Common myeloid progenitor, CD34-positive (primary cell): ENCODE measurements at regions not wholly inside any gene's neighbourhood (a gene's known extent, or its start where the extent isn't known, plus 50 kb on each side); places are given as distances from the start of the nearest gene placed in this dataset.

Source experiments
- CTCF ChIA-PET: fragments of 350-600 bp; sonication (Branson Sonifier 250); formaldehyde crosslinking; loops from one replicate; lab custom pipeline; 2021; ENCODE audit warnings: antibody characterized with exemption; lab: Charles Lee
- POLR2A ChIA-PET: fragments of 350-600 bp; sonication (Branson Sonifier 250); formaldehyde crosslinking; loops from one replicate; lab custom pipeline; 2021; ENCODE audit warnings: antibody characterized with exemption; lab: Charles Lee
- DNase-seq, 3 donors: peaks; one replicate each; pipeline versions ENCODE4 v3.0.0 to v3.0.0-alpha.2; 2013
- H3K27ac ChIP-seq, 2 experiments: 1 replicate in 1 of 2; 2 replicates in 1 of 2; pipeline ENCODE4 v1.7.0; 2013; ENCODE audit warnings: inconsistent platforms in 2 of 2, low read length in 2 of 2, mild to moderate bottlenecking in 2 of 2, low read depth in 1 of 2, moderate library complexity in 1 of 2; ENCODE audit not compliant: severe bottlenecking in 2 of 2, insufficient read depth in 1 of 2, poor library complexity in 1 of 2
- H3K27me3 ChIP-seq, 5 experiments: replicated peaks in 2 of 5; 1 replicate in 3 of 5; 2 replicates in 2 of 5; pipeline versions ENCODE4 v1.6.1 to v1.7.0; 2013; ENCODE audit warnings: low read length in 4 of 5, mild to moderate bottlenecking in 2 of 5, moderate library complexity in 2 of 5, inconsistent platforms in 1 of 5; ENCODE audit not compliant: insufficient read depth in 5 of 5, control insufficient read depth in 4 of 5
- H3K36me3 ChIP-seq, 4 experiments: 1 replicate in 2 of 4; 2 replicates in 2 of 4; pipeline versions ENCODE4 v1.6.1 to v1.7.0; 2013; ENCODE audit warnings: low read length in 3 of 4, control low read depth in 1 of 4, mild to moderate bottlenecking in 1 of 4; ENCODE audit not compliant: control insufficient read depth in 4 of 4, insufficient read depth in 4 of 4
- H3K4me1 ChIP-seq, 4 experiments: 1 replicate in 3 of 4; 2 replicates in 1 of 4; pipeline versions ENCODE4 v1.6.1 to v1.7.1; 2013; ENCODE audit warnings: low read length in 3 of 4, mild to moderate bottlenecking in 3 of 4, control low read depth in 1 of 4, inconsistent platforms in 1 of 4, moderate library complexity in 1 of 4; ENCODE audit not compliant: control insufficient read depth in 4 of 4, insufficient read depth in 4 of 4; ENCODE audit errors: control extremely low read depth in 1 of 4
- H3K4me3 ChIP-seq, 7 experiments: 1 replicate in 4 of 7; 2 replicates in 3 of 7; pipeline versions ENCODE4 v1.5.1 to v1.7.0; 2013; ENCODE audit warnings: mild to moderate bottlenecking in 7 of 7, low read length in 6 of 7, moderate library complexity in 6 of 7, inconsistent platforms in 2 of 7, low read depth in 2 of 7, control low read depth in 1 of 7; ENCODE audit not compliant: insufficient read depth in 4 of 7, control insufficient read depth in 1 of 7; ENCODE audit errors: extremely low read depth in 1 of 7
- H3K9me3 ChIP-seq, 5 experiments: 1 replicate in 4 of 5; 2 replicates in 1 of 5; pipeline versions ENCODE4 v1.6.1 to v1.7.1; 2013; ENCODE audit warnings: low read length in 4 of 5, mild to moderate bottlenecking in 2 of 5, inconsistent platforms in 1 of 5, low read depth in 1 of 5, moderate library complexity in 1 of 5; ENCODE audit not compliant: control insufficient read depth in 4 of 5, insufficient read depth in 2 of 5; ENCODE audit errors: control extremely low read depth in 1 of 5
- WGBS: methylation state at CpG from one replicate; pipeline ENCODE4 v1.1.5; 2013; ENCODE audit not compliant: insufficient coverage; 5-methylcytosine and 5-hydroxymethylcytosine counted together

GRCh38 chr9:16143947-16144890 is 591.4 kb downstream of the CCDC171 start:
- ChIA-PET CTCF (interaction anchor here (1.2 kb wide), 1 partner anchor 11 kb away, joined by 4 read pairs; no protein-coding TSS in a partner anchor), POLR2A (interaction anchor here (0.6 kb wide), 1 partner anchor 384 kb away, joined by 3 read pairs; no protein-coding TSS in a partner anchor)
- WGBS: 97% methylated on average over 11 of the region's 13 CpGs
- H3K27me3 ChIP-seq: no peaks in the 10 kb centered on the region
- DNase-seq: no peak
- H3K9me3 ChIP-seq: no peaks in the 10 kb centered on the region
- no peak overlapping the region for H3K4me3 ChIP-seq
- no peak overlapping the region for H3K27ac ChIP-seq
- H3K36me3 ChIP-seq: no peaks in the 10 kb centered on the region
- H3K4me1 ChIP-seq: peaks cover 0 to 5% (median 1%) of the 10 kb centered on the region in 4 experiments

DNA sequence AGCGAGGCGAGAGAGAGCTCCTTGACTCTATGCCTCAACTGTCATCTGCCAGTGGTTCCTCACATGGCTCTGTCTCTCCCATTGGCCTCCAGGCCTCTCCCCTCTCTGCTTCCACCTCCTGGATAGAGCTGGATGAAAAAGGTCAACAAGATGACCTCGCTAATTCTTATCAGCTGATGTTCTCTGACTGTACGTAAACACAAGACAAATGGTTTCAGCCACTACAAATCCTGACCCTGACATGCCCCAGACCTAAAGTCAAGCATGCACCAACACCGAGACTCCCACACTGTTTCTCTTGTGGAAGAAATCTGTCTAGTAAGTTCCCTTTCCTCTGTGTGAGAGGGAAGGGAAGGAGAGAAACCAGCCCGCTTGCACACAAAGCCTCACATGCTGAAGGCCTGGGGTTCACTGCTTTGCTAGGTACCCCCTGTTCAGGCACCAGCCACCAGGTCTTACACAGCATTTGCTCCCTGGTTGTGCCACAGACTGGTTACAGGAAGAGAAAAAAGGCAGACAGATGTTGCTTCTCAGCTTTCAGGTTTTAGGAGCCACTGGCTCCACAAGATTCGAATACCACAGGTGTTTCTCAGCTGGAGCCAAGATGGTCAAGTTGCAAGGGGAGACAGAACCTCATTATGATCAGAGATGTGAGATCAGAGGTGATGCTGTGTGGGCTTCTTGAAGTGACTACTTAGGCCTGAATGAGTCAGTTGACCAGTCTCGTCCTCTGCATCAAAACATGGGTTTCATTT is 592.5 kb downstream of the CCDC171 start:
- Histone ChIP-seq H3K4me1 (peaks cover 0 to 5% (median 1%) of the 10 kb centered on the region in 4 experiments), H3K4me3 (no peak overlapping the region), H3K27ac (no peak overlapping the region), H3K9me3 (no peaks in the 10 kb centered on the region), H3K36me3 (no peaks in the 10 kb centered on the region), H3K27me3 (no peaks in the 10 kb centered on the region)
- POLR2A ChIA-PET: interaction anchor here (0.6 kb wide), 1 partner anchor 385 kb away, joined by 3 read pairs; no protein-coding TSS in a partner anchor
- 100% methylated on average over 3 of the region's 8 CpGs for WGBS
- CTCF ChIA-PET: interaction anchor here (1.2 kb wide), 1 partner anchor 12 kb away, joined by 4 read pairs; no protein-coding TSS in a partner anchor
- no peak for DNase-seq

DNA sequence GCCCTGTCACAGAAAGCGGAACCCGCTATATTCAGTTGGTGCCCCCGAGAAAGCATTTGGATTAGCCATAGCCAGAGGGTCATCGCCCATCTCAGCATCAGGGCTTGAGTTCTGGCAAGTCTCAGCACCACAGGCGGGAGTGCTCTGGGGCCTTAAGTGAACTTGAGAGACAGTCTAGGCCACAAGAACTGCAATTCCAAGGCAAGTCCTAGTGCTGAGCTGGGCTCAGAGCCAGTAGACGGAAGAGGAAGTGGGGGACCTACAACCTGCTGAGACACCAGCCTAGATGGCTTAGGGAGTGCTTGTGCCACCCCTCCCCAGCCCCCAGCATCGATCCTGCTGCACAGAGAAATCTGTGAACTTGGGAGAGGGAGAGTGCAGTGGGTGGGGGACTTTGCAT is 594.9 kb downstream of the CCDC171 start:
- H3K4me1 ChIP-seq: peaks cover 0 to 5% (median 1%) of the 10 kb centered on the region in 4 experiments
- WGBS: 80% methylated on average over 5 of the region's 7 CpGs
- no peak overlapping the region for H3K27ac ChIP-seq
- no peak overlapping the region for H3K4me3 ChIP-seq
- no peaks in the 10 kb centered on the region for H3K36me3 ChIP-seq
- POLR2A ChIA-PET: no interaction called here
- DNase-seq: peak in 2 of 3 donors; percentile 58 to 64
- CTCF ChIA-PET: no interaction called here
- peaks cover 0 to 3% (median 0%) of the 10 kb centered on the region in 5 experiments for H3K27me3 ChIP-seq
- no peaks in the 10 kb centered on the region for H3K9me3 ChIP-seq

GRCh38 chr9:16150501-16150900 is 597.7 kb downstream of the CCDC171 start:
- Histone ChIP-seq H3K27ac (no peak overlapping the region), H3K36me3 (no peaks in the 10 kb centered on the region), H3K27me3 (peaks cover 0 to 31% (median 8%) of the 10 kb centered on the region in 5 experiments), H3K4me1 (peaks cover 0 to 11% (median 7%) of the 10 kb centered on the region in 4 experiments), H3K9me3 (no peaks in the 10 kb centered on the region), H3K4me3 (no peak overlapping the region)
- DNase-seq: no peak
- CTCF ChIA-PET: interaction anchor here (1.4 kb wide), 1 partner anchor 17 kb away, joined by 3 read pairs; no protein-coding TSS in a partner anchor
- POLR2A ChIA-PET: no interaction called here
- WGBS: 89% methylated on average over 3 of the region's 4 CpGs

GRCh38 chr9:16150938-16151650 is 598.3 kb downstream of the CCDC171 start:
- no peak overlapping the region for H3K27ac ChIP-seq
- ChIA-PET CTCF (interaction anchor here (1.4 kb wide), 1 partner anchor 18 kb away, joined by 3 read pairs; no protein-coding TSS in a partner anchor), POLR2A (no interaction called here)
- H3K36me3 ChIP-seq: no peaks in the 10 kb centered on the region
- no peaks in the 10 kb centered on the region for H3K9me3 ChIP-seq
- H3K27me3 ChIP-seq: peaks cover 0 to 35% (median 8%) of the 10 kb centered on the region in 5 experiments
- DNase-seq: peak in 2 of 3 donors; percentile 9 to 11
- 69% methylated on average over 7 of the region's 9 CpGs for WGBS
- H3K4me1 ChIP-seq: peaks cover 0 to 11% (median 7%) of the 10 kb centered on the region in 4 experiments
- no peak overlapping the region for H3K4me3 ChIP-seq

DNA sequence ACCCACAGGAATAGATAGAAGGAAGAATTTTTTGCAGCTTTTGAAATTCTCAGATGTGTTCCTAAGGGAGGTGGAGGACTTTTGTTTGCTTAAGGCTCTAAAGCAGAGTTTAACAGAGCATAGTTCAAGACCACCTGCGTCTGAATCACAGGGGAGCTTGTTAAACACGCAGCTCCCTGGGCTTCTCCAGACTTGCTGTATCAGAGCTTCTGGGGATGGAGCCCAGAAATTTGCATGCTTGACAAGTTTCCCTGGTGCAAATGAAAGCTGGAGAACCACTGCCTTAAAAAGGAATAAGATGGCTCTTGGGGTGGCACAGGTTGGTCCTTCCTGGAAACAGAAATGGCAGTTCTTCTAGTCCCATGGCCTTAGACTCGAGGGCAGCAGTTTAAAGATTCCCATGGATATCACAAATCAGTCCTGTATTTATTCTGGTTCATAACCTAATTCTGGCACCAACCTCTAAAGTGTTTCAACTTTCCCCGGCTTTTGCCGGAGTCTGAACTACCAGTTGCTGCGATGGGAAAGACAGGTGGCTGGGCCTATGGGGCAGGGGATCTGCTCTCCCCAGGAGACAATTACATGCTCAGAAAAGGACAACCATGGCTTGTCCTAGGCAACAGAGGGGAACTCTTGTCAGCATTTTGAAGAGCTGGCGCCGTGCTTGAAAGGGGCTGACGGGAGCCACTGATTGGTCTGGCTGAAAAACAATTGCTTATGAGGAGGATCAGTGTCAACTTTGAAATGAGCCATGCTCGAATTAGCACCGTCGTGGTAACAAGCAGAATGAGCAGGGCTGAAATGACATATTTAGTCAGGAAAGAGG is 599.6 kb downstream of the CCDC171 start:
- DNase-seq: no peak
- POLR2A ChIA-PET: no interaction called here
- WGBS: 95% methylated on average over 12 of the region's 12 CpGs
- Histone ChIP-seq H3K27me3 (peaks cover 0 to 35% (median 8%) of the 10 kb centered on the region in 5 experiments), H3K36me3 (no peaks in the 10 kb centered on the region), H3K4me3 (no peak overlapping the region), H3K9me3 (no peaks in the 10 kb centered on the region), H3K4me1 (peaks cover 0 to 11% (median 7%) of the 10 kb centered on the region in 4 experiments), H3K27ac (no peak overlapping the region)
- CTCF ChIA-PET: no interaction called here
